CD4-positive, alpha-beta T cell treated with Interleukin-4 for 1 hour (primary cell): ENCODE measurements at regions not wholly inside any gene's neighbourhood (a gene's known extent, or its start where the extent isn't known, plus 50 kb on each side); places are given as distances from the start of the nearest gene placed in this dataset.
A peak's percentile ranks its signal among the peaks of the same experiment; 100 is the strongest.

Experiments
- DNase-seq, 2 donors: peaks; one replicate each; pipeline ENCODE4 v3.0.0-alpha.2; 2020 to 2022

GRCh38 chr5:8399471-8399870, 530.5 kb downstream of the MTRR start:
- no peak for DNase-seq

- no peak for DNase-seq
Observed at GRCh38 chr5:8408258-8408657, 539.3 kb downstream of the MTRR start.

DNA sequence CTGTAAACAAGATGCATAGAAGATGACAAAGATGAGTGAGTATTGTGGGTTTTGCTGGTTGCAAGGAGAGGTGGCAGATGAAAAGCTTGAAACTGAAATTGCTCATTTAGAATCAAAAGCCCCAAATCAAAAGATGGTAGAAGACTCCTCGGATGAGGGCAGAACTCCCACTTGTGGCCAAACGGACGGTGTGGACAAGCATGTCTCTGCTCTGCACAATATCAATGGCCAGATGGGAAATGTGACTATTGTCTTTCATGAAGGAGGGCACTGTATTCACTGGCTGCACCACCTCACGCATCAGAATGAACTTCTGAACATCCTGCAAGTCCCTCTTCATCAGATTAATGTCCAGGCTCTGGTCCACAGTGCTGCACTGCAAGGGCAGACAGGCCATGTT, 541.7 kb downstream of the MTRR start:
- no peak for DNase-seq

DNA sequence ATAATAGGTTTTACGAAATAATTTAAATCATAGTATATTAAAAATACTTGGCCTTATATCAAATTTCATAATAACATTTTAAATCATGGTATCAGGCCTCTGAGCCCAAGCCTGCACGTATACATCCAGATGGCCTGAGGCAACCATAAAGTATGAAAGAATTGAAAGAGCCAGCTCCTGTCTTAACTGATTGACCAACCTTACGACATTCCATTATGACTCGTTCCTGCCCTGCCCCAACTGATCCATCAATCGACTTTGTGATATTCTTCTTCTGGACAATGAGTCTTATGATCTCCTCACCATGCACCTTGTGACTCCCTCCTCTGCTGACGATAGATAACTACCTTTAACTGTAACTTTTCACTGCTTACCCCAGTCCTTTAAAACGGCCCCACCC, 545.0 kb downstream of the MTRR start:
- DNase-seq, result no peak

GRCh38 chr5:8417316-8418048, 548.5 kb downstream of the MTRR start:
- no peak for DNase-seq

DNA sequence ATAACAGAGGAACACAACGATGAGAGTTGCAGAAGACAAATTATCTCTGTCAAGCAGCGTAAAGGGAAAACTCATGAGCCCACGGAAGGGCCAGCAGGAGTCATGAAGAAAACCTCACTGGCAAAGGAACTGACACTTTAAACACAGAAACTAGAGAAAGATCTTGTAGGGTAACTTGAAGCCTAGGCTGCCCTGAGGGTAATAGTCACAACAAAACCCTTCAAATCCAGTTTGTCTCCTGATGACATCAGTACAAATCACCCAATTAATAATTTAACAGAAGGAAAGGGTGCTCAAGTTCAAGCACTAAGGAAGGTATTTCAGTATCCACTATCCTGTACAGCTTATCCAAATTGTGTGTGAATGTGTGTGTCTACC, 549.1 kb downstream of the MTRR start:
- DNase-seq, result no peak

DNA sequence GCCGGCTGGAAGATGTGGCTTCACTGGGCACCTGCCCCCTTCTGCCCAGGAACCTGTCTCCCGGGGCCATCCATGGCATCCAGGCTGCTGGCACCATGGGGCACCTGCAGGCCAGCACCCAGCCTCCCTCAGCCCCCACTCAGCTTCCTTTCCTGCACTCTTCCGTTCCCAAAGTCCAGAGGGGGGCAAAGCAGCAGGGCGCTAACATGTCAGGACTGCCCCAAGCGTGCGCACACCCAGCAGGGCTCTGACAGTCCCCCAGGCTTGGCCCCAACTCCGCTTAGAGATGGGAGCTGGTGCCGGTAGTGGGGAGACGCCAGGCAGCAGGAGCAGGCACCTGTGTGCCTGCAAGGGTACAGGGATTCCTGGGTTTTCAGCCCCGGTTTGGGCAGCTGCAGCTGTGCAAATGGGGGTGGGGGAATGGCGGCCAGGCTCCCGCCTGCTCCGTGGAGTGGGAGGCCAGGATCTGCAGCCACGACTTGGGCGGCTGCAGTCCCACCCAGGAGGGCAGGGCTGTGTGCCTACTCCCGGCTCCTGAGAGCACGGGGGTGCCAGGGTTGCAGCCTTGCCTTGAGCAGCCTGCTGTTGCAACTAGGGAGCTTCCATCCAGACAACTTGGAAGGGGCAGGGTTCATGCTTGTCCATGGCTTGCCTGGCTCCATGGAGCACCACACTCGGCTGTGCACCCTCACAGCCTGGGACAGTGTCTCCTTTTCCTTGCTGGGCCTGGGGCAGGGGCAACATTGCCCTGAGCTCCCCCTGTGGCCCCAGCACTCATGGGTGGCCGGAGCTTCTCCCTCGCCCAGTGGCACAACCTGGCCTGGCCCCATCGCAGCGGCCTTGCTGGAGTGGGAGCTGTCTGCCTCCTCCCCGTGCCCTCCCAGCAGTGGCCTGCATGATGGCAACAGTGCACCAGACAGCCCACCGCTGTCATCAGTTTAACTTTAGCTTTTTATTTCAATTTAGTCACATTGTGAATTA, 561.1 kb downstream of the MTRR start:
- DNase-seq, result no peak

DNA sequence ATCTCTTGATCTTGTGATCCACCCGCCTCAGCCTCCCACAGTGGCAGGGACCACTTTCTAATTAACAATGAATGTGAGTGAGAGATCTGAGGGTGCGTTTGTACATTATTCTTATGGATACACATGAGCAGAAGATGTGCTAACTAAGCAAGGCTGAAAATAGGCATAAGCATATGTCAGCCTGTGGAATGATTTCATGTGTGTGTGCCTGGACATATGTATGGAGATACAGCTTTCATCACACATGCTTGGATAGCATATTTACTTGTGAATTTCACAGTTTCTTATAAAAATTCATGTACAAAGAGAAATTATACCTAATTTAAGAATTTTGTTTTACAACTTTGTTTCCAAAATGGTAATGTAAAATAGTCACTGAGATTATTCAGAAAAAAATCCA, 565.6 kb downstream of the MTRR start:
- no peak for DNase-seq

GRCh38 chr5:8436924-8437323, 568.0 kb downstream of the MTRR start:
- DNase-seq, result no peak

DNA sequence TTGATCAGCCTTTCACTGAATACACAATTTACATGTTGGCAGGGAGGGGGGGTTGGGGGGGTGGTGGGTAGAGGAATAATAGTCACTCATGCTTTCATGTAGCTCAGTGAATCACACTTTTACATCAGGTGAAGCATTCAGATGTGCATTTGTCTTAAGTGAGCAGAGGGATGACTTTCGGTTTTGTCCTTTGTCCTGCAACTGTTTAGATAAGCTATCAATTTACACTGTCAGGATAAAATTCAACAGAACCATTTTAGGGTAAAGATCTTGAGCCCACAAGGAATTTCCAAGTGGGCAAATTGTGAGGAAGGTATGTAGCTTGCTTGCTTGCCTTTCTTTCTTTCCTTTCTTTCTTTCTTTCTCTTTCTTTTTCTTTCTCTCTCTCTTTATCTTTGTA, 576.2 kb downstream of the MTRR start:
- no peak for DNase-seq

GRCh38 chr5:8446179-8446578, 577.2 kb downstream of the MTRR start:
- no peak for DNase-seq

DNA sequence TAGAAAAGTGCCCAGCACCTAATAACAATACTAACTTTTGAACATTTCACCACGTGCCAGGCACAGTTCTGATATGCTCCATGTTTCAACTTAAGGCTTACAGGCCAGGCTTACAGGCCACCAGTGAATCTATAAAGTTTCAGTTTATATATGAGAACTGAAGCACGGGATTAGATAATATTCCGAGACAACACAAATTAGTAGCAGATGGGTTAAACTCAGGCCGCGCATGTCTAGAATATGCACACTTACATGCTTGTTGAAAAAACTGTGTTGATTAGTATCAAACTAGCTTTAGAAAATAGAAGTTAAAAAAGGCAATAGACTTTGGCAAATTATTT, 587.9 kb downstream of the MTRR start:
- no peak for DNase-seq

GRCh38 chr5:8457187-8458037, 588.5 kb downstream of the MTRR start:
- DNase-seq, result peak; percentile 88 to 89

DNA sequence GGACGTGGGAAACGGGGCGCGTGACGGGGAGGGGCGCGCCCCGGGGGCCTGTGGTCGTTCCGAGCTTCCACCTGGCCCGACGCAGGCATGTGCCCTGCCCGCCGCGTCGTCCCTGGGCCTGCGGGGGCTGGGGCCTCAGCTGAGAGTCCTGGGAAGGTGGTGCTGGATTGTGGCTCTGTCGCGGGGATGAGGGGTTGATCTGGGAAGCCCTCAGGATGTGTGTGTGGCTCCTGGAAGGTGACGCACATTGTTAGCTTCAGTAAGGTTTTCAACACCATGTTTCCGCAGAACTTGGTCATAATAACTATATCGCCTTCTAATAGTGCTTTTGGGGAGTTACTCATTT, 589.1 kb downstream of the MTRR start:
- no peak for DNase-seq

DNA sequence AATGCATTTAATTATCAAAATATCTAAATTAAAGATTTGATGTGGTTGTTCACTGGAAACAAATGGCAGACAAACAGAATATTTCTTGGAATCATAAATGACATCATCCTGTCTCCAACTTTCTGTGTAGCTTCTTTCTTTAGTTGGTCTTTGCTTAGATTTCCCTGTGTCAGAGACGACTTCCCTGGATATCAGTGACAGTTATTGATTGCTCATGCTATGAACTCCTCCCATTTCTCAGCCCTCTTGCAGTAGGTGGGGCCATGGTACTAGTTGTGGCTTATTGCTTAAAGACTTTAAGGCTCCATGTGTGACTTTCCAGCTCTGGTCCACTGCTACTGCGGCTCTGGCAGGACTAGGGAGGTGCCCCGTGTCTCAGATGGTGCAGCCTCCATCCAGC, 592.6 kb downstream of the MTRR start:
- DNase-seq, result no peak

DNA sequence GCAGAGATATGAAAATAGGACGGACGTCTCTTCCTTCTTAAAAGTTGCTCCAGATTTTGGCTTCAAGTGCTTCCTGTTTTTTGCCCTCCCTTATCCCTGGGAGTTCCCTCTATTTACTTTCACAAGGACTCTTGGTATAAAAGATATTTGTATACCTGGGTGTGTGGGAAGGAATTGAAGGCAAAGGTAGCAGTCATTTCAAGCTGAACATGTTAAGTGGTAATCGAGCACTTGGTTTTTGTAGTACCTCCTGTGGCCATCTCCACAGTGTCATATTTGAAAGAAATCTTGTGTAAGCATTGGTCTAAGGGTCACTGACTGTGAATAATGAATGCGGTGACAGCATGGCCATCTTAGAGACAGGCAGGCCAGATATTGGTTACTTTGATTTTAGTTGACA, 593.6 kb downstream of the MTRR start:
- no peak for DNase-seq

GRCh38 chr5:8470489-8470888, 601.5 kb downstream of the MTRR start:
- DNase-seq, result no peak

GRCh38 chr5:8471581-8471980, 602.6 kb downstream of the MTRR start:
- DNase-seq, result no peak

DNA sequence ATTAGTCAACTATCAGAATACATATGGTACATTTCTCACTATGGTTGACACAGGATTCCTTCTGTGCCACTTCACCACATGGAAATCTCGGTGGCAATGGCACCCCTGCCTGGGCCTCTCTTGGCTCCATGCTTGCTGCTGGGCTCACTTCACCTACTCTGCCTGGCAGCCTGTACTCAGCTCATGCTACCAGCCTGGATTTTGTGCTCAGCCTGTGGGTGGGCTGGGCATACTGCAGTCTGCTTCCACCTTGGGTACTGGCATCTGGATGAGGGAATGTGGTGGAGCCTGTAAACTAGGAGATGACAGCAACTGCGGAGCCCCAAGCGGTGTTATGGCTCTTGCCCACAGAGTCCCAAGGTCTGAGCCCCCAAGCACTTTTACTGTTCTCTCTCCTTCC, 604.1 kb downstream of the MTRR start:
- DNase-seq, result no peak

- DNase-seq, result no peak
Observed at GRCh38 chr5:8473827-8474568, 605.0 kb downstream of the MTRR start.

DNA sequence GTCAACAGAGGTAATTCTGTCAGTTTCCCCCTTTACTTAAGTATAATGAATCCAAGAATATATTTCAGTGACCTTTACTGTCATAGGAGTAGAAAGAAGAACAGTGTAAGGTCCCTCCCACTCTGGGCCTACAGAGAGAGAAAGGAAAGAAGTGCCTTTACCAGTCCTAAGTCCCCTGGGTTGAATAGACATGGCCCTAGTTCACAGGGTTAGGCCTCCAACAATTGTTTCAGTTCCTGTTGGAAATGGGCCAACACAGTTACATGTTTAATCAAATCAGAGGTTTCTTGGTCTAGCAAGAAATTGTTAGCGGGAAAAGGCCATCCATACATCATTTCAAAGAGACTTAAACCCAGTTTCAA, 605.6 kb downstream of the MTRR start:
- DNase-seq, result no peak

DNA sequence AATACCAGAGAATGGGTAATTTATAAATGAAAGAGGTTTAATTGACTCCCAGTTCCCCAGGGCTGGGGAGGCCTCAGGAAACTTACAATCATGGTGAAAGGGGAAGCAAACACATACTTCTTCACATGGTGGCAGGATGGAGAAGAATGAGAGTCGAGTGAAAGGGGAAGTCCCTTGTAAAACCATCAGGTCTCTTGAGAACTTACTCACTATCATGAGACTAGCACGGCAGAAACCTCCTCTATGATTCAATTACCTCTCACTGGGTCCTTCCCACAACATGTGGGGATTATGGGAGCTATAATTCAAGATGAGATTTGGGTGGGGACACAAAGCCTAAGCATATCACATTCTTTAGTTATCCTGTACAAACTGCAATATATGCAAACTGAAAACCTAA, 609.4 kb downstream of the MTRR start:
- no peak for DNase-seq

- DNase-seq, result no peak
Observed at GRCh38 chr5:8481007-8481406, 612.1 kb downstream of the MTRR start.
